Occipital lobe (tissue), 2 donors: ENCODE measurements at regions not wholly inside any gene's neighbourhood (a gene's known extent, or its start where the extent isn't known, plus 50 kb on each side); places are given as distances from the start of the nearest gene placed in this dataset. TPM values are rescaled to one million over a fixed set of nuclear protein-coding genes. Genes with fewer than 3 reads are reported as not detected.
"Not testable (repeated sequence)": the region's sequence is repeated elsewhere in the genome, so short reads cannot be mapped to it uniquely, and the experiment has no call there.

ENCODE experiments used
- DNase-seq: peaks from one replicate; lab custom pipeline; 2025; lab: John Stamatoyannopoulos, UW
- small RNA-seq: library from RNA; depleted of rRNA; stranded (forward); fragments of <200 nt; gene quantifications from one replicate; pipeline ENCODE3, GENCODE V24; 2014

- DNase-seq: not testable (repeated sequence)
These were observed 450.7 kb downstream of the ZNF33B start for GRCh38 chr10:42187501-42188195.

- not testable (repeated sequence) for DNase-seq
These were observed 460.3 kb downstream of the ZNF33B start for GRCh38 chr10:42177793-42178689.

GRCh38 chr10:42177077-42177792 is 461.1 kb downstream of the ZNF33B start:
- no peak for DNase-seq

GRCh38 chr10:42150428-42151061 is 487.8 kb downstream of the ZNF33B start:
- DNase-seq: no peak

GRCh38 chr10:42149722-42150427 is 488.5 kb downstream of the ZNF33B start:
- DNase-seq: no peak

- DNase-seq: no peak
These were observed 489.2 kb downstream of the ZNF33B start for GRCh38 chr10:42149027-42149700.

- not testable (repeated sequence) for DNase-seq
These were observed 492.2 kb downstream of the ZNF33B start for GRCh38 chr10:42146165-42146564.

- not testable (repeated sequence) for DNase-seq
These were observed 500.3 kb downstream of the ZNF33B start for GRCh38 chr10:42138023-42138422.

- DNase-seq: no peak
These were observed 525.3 kb downstream of the ZNF33B start for GRCh38 chr10:42113158-42113450.

- DNase-seq: no peak
These were observed 525.8 kb downstream of the ZNF33B start for GRCh38 chr10:42112331-42113157.

GRCh38 chr10:42111661-42112330 is 526.6 kb downstream of the ZNF33B start:
- DNase-seq: no peak

GRCh38 chr10:42111076-42111475 is 527.3 kb downstream of the ZNF33B start:
- no peak for DNase-seq

Small RNA genes lying in the stretch of these regions (small RNA-seq; reads per million reads assigned to genes)
- not detected for gene KSR1P1
